NCI-H146 (cell line): ENCODE measurements at regions not wholly inside any gene's neighbourhood (a gene's known extent, or its start where the extent isn't known, plus 50 kb on each side); places are given as distances from the start of the nearest gene placed in this dataset.

Experiments used
- DNase-seq: peaks from one replicate; lab custom pipeline; 2025; lab: John Stamatoyannopoulos, UW

DNA sequence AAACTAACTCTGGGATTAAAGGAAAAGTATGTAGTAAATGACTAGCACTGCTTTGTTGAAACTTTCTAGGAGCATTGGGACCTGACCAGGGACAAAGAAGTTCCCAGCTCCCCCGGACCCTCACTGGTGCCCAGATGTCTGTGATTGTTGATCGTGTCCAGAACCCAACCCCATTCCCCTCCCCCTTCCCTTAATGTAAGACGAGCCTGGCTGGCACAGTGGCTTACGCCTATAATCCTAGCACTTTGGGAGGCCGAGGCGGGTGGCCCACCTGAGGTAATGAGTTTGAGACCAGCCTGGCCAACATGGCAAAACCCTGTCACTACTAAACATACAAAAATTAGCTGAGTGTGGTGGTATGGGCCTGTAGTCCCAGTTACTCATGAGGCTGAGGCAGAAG, 750.3 kb downstream of the CBLN4 start:
- DNase-seq: no peak

DNA sequence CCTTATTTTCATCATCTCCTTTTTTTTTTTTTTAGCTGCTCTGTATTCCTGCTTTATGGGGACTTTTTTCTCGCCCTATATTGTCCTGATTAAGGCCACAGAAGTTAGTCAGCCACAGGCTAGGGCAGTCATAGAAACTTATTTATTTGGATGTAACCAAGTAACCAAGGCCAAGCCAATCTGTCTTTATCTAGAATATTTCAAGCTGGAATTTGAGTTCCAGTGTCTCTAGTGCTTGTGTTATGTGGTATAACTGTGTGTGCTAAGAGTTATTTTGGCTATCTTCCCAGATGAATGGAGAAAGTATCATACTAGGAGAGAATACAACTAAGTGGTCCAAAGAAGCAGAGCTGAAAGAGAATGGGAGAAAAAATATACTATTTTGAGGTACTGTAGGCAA, 751.5 kb downstream of the CBLN4 start:
- DNase-seq: no peak

DNA sequence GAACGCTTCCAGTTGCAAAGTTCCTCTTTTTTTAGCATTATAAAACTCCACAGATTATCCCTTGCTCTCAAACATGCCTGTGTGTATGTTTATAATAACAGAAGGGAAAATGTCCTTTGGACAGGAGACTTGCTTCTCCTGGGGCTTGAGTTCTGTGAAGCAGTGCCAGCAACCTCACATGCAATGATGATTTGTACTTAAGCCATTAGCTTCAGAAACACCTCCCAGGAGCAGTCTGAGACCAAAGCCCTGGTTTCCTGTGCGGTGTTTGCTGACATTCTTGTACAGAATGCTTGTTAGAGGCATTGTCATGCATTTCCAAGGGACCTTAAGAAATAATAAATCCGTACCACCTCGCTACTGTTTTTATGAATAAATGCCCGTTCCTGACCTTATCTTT, 752.8 kb downstream of the CBLN4 start:
- DNase-seq: no peak

DNA sequence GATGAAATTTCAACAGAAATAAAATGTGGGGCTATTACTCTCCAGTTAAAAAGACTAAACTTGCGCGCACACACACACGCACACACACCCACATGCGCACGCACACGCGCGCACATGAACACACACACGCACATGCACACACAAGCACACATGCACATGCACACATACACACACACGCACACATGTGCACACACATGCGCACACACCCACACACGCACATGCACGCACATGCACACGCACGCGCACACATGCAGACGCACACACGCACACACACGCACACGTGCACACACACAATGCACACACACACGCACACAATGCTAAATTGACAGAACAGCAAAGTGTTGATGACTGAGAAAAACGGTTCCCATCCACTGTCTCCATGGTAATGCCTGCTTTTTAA, 754.1 kb downstream of the CBLN4 start:
- DNase-seq: no peak

DNA sequence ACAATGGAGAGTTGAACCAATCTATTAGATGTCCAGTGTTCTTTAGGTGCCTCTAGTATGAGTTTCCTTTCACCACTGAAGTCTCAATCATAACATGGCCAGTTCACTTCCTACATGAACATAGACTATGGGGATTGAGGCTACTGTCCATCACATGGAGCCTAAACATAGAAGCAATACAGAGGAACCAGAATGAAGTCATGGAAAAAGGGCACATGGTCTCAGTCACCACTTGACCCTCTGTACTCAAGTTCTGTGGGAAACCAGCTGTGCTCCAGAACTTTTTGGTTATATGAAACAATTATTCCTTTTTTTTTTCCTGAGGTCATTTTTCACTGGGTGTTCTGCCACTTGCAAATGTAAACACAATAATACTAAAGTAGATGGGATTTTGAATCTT, 762.5 kb downstream of the CBLN4 start:
- no peak for DNase-seq

DNA sequence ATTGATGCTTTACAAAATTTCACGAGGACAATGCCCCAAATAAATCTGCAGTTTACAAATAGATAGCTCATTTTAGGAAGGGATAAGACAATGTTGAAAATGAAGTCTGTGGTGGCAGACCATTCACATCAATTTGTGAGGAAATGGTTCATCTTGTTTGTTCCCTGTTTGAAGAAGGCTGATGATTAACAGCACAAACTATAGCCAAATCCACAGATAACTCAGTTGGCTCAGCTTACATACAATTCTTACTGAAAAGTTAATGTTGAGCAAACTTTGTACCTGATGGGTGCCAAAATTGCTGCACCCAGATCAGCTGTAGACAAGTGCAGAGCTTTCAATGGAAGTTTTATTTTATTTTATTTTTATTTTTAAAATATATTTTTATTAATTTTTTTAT, 763.9 kb downstream of the DOK5 start:
- no peak for DNase-seq

DNA sequence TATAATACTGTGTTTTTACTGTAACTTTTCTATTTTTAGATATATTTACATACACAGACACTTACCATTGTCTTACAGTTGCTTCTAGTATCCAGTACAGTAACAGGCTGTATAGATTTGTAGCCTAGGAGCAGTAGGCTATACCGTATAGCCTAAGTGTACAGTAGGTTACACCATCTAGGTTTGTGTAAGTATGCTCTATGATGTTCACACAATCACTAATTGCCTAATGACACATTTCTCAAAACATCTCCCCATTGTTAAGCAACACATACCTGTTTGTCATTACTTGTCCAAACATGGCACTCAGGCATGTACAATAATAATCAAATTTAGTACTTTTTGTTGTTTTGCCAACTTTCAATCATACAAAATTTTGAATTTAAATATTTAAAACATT, 757.3 kb downstream of the DOK5 start:
- DNase-seq: no peak

DNA sequence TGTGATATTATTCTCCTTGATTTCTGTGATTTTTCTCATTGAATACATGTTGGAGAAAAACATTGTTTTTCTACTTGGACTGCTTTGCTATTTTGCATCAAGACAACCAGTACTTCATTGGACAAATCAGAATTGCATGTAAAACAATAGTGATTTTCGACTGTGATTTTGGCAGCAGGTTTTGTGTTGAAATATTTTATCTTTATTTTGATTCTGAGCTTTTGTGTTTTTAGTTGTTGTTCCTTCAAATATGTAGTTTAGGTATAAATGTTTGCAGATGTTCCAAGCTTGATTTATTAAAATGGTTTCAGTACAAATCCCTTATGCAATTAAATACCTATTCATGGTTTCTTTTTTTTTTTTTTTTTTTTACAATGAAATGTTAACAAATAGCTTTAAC, 754.1 kb downstream of the DOK5 start:
- DNase-seq: no peak

DNA sequence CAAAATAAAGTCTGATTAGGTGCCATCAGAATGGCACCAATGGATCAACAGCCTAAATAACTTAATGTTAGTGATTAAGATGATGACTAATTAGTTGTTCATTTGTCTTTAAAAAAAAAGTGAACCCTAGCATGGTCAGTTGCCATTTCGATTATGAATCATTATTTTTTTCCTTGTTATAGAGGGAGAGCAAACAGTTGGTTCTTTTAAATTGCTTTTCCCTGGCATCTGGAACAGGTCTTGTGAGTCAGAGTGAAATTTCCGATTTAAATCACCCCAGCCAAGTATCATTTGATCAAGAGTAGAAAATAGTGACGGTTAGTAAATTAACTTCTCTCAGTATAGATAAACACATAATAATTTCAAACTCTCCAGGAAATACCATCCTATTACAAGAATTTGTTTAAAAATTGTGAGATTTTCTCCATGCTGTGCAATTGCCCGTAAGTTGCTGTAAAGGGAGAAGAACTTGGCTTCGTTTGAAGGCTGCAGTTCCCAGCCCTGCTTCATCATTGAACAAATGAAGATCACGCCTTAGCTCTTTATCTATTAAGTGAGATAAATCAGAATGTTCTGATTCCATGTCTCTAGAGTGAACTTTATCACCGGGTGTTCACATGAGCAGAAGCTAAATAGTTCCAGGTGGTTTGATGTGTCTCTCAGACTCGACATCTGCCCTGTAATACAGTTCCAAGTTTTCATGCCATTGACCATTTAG, 741.3 kb downstream of the DOK5 start:
- DNase-seq: peak; percentile 6

DNA sequence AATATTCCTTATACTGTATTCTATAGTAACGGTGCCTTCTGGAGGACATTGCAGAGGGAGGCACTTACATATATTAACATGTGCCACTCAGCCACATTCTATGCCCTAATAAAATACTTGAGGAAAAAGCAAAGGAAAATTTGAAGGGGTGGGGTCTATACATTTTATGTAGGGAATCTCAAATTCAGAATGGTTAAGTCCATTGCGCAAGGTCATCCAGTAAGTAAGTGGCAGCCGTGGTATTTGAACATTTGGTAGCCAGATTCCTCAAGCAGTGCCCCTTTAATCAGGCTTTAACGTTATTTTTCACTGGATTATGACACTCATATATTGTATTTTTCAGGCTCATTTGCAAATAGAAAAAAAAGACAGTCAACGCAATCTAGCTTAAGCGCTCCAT, 738.3 kb downstream of the DOK5 start:
- DNase-seq: no peak

DNA sequence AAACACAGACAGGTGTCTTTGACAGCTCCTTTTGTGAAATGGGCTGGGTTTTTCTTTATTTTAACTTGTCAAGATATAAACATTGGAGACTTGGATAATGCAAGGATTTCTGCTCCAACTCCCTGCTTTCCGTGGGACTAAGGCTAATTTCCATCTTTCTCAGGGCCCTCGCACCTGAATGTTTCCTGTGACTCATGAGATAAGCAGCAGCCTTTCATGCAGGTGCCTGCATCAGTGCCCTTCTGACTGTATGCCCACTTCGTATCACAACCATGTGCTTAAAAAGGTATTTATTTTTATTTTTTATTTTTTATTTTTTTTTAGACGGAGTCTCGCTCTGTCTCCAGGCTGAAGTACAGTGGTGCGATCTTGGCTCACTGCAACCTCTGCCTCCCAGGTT, 736.1 kb downstream of the DOK5 start:
- DNase-seq: no peak

DNA sequence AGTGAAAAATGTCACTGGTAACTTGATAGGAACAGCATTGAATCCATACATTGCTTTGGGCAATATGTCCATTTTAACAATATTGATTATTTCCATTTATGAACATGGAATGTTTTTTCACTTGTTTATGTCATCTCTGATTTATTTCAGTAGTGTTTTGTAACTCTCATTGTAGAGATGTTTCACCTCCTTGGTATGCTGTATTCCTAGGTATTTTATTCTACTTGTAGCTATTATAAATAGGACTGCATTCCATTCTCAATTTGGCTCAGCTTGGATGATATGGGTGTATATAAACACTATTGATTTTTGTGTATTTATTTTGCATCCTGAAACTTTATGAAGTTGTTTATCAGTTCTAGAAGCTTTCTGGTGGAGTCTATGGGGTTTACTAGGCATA, 730.3 kb downstream of the DOK5 start:
- DNase-seq: no peak

DNA sequence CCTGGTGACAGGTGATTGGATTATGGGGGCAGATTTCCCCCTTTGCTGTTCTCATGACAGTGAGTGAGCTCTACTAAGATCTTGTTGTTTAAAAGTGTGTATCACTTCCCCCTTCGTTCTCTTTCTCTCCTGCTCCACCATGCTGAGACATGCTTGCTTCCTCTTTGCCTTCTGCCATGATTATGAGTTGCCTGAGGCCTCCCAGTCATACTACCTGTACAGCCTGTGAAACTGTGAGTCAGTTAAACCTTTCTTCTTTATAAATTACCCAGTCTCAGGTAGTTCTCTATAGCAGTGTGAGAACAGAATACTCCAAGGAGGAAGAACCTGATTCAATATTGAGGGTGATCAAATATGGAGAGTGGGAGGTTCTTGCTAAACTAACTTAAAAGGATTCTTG, 724.9 kb downstream of the DOK5 start:
- no peak for DNase-seq

DNA sequence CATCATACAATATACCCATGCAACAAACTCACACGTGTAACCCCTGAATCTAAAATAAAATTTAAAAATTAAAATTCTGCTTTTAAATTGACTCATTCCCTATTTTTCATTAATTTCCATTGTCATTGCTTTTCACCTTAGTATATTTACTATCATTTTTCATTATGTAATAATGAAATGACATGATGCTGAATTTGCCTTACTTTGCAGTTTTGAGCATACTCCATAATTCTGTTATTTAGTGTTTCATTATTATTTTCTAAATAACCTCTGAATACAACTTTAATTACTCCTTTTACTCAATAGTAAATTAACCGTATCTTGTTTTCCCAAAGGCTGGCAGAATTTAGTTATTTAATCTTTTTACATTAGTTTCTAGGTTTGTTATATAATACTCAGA, 719.6 kb downstream of the DOK5 start:
- no peak for DNase-seq

DNA sequence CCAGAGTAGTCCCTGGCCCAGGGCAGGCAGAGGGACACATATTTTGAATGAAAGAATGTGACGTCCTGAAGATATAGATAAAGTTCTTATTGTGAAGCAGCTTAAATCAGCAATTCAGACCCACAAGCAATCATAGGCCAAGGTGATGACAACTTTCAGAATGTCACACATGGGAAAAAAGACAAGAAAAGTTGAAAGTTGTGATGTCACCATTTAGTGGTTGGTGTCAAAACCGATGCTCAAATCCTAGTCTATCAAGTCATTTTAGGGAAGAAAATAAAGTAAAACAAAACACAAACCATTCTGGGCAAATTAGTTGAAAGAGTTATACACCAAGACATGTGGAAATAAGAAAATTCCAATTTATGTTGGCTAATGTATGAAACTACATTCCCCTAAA, 710.8 kb downstream of the DOK5 start:
- no peak for DNase-seq

DNA sequence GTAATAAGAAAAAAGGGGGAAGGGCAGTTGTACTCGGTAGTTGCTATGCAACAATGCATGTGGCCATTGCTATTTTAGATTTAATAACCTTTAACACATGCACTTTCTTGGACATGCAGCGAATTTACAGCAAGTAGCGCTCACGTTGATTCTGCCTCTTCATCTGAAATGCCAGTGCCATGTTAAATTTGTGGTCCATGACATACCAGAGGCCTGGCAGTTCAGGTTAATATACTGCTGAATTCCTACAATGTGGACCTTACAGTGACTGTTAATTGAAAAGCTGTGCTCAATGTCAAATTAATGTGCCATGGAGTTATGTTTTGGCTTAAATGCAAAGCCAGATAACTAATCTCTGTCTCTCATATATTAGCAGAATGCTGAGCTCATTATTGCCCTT, 699.7 kb downstream of the DOK5 start:
- no peak for DNase-seq

DNA sequence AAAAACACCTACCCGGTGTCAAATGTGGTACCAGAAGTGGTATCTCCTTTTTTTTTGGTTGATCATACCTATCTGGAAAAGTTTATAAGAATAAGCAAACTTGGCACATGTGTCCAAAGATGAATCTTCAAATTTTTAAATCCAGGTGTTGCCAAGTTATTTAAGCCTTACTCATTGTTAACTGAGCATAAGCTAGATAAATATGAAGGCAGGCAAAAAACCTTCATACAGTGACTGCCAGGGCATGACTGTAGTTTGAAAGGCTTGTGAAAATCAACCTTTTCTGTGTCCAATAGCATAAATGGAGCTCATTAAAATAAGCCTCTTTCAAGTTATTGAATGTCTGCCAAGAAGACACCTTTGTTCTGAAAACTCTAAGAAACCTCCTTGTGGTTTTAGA, 699.2 kb downstream of the DOK5 start:
- DNase-seq: no peak

DNA sequence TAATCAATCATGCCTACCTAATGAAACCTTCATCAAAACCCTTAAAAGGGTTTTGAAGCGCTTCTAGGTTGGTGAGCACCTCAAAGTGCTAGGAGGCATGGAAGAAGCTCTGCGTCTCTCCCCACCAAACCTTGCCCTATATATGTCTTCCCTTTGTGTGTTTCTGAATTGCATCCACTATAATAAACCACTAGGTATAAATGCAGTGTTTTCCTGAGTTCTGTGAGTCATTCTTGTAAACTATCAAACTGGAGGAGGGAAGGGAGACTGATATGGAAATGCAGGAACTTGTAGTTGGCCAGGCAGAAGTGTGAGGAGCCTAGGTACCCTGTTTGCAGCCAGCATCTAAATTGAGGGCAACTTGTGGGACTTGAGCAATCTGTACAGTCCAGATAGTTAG, 698.8 kb downstream of the DOK5 start:
- peak; percentile 20 for DNase-seq

DNA sequence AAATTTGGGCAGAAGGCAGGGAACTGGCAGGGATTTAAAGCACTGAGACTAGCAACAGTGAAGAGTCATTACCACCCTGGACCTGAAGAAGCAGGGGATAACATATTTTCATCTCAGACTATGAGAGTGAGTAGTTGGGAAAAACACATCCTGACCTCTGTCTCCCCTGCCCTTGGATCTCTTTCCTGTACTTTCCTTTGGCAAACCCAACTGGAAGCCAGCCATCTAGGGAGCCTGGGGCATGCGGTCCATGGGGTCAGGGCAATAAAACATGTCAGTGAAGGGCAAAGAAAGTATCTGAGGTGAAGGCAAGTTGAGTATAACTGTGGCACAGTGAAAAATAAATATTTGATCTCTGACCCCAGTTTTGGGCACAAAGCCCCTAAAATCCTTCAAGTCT, 698.2 kb downstream of the DOK5 start:
- no peak for DNase-seq

DNA sequence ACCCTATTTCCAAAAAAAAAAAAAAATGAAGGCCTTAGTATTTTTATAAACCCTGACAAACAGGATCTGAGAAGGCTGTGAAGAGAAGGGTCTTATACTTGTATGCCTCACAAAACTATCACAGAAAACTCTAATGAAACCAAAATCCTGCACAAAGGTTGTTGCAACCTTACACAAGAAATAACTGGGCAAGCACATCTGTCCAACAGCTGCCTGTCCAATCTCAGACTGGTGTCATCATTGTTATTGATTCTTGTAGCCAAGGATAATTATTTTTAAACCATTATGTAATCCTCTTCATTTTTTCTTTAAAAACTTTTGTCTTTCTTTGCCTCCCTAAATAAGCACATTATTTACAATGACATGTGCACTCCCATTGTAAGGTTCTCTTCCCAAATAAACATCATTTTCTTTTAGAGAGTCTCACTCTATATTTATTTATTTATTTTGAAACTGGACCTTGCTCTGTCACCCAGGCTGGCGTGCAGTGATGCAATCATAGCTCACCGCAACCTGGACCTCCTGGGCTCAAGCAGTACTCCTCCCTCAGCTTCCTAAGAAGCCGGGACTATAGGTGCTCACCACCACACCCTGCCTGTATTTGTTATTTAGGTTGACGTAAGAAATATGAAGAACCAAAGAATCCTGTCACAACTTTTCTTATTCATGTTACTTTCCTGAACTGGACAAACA, 697.1 kb downstream of the DOK5 start:
- DNase-seq: peak; percentile 83

DNA sequence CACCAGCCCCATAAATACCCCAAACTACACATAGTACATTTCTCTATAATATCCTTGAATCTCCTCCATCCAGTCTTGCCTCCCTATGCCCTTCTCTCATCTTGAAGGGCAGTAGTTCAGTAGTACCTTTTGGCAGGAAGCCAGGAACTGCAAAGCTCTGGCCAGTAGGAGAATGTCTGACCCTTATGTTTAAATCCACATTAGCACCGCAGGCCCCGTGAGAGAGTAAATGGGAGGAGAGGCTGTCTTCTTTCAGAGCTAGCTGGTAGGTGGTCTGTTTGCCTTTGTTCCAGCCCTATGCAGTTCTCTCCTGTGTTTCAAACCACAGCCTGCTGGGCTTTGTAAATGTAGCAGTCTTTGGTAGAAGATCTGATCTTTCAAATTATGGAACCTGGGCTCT, 690.7 kb downstream of the DOK5 start:
- DNase-seq: peak; percentile 100

DNA sequence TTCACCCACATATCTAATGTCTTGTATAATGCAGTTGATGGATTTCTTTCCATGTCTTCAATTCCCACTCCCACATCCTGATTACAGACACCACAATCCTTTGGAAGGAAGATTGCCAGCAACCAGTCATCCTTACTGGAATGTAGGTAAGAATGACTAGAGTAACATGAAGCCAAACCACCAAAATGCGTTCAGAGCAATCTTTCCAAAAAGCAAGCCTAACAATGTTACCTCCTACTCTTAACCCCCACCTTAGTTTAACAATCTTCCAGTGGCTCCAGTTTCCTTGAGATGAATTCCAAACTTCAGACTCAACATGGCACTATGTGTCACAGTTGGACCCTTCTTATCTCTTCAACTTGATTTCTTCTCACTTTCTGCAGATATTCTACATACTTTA, 685.6 kb downstream of the DOK5 start:
- DNase-seq: no peak

DNA sequence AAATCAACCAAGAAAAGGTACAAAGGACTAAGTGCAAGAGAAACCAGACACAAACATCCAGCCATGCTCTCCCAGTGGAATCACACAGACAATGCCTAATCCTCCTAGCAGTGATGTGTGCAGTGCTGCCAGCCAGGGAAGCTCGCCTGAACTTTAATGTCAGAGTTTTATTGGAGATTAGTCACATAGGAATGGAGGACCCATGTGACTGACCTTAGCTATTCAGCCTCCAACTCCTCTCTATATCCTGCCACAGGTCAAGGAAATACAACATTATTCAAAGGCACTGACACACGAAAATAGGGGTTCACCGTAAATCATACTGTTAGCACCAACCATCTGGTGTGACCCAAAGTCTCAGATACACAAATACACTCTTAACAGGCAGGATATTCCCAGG, 684.6 kb downstream of the DOK5 start:
- no peak for DNase-seq

DNA sequence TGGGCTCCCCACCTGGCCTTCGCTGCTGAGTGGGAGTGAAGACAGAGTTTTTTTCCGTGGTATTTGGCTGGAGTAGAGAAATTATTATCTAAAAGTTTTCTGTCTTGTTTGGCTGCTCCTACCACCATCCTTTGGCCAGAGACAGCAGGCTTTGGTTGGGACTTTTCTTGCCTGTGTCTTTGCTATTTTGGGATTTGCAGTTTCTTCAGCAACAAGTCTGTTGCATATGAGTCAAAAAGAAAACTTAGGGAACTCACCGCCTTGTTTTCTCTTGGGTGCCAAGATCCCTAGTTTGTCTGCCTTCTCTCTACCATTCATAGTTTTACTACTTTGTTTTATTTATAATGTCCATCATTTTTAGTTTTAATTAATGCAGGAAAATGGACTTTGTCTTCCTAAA, 683.8 kb downstream of the DOK5 start:
- DNase-seq: no peak
